Epithelial cell of proximal tubule (primary cell): ENCODE measurements at regions not wholly inside any gene's neighbourhood (a gene's known extent, or its start where the extent isn't known, plus 50 kb on each side); places are given as distances from the start of the nearest gene placed in this dataset.

ENCODE experiments used
- DNase-seq: peaks from one replicate; pipeline ENCODE4 v3.0.0-alpha.2; 2011; ENCODE audit warnings: low read depth
- H3K4me3 ChIP-seq: 2 replicates; pipeline ENCODE4 v1.5.1; 2011; ENCODE audit warnings: low read depth, mild to moderate bottlenecking, low read length
- TF ChIP-seq, protein P1 (sequence below): conservative IDR thresholded peaks from 2 replicates; pipeline ENCODE4 v1.5.1; 2012; ENCODE audit warnings: low read depth, mild to moderate bottlenecking, low read length

DNA sequence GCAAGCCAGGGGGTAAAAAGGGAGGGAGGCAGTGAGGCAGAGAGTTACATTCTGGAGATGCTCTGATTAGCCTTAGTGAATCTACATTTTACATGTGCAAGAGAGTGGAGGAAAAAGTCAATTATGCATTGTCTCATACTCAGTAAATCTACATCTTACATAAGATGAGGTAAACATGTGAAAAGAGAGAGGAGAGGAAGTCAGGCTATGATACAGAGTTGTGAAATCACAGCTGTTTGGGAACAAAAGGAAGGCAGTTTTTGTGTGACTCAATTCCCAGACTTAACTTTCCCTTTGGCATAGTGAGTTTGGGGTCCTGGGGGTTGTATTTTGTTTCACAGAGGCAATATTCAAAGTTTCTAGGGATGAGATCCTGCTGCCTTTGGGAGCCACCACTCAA lies 67.8 kb downstream of the GP2 start:
- no peak overlapping the region for H3K4me3 ChIP-seq
- TF ChIP-seq, protein P1, sequence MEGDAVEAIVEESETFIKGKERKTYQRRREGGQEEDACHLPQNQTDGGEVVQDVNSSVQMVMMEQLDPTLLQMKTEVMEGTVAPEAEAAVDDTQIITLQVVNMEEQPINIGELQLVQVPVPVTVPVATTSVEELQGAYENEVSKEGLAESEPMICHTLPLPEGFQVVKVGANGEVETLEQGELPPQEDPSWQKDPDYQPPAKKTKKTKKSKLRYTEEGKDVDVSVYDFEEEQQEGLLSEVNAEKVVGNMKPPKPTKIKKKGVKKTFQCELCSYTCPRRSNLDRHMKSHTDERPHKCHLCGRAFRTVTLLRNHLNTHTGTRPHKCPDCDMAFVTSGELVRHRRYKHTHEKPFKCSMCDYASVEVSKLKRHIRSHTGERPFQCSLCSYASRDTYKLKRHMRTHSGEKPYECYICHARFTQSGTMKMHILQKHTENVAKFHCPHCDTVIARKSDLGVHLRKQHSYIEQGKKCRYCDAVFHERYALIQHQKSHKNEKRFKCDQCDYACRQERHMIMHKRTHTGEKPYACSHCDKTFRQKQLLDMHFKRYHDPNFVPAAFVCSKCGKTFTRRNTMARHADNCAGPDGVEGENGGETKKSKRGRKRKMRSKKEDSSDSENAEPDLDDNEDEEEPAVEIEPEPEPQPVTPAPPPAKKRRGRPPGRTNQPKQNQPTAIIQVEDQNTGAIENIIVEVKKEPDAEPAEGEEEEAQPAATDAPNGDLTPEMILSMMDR, result no peak
- DNase-seq, result no peak

DNA sequence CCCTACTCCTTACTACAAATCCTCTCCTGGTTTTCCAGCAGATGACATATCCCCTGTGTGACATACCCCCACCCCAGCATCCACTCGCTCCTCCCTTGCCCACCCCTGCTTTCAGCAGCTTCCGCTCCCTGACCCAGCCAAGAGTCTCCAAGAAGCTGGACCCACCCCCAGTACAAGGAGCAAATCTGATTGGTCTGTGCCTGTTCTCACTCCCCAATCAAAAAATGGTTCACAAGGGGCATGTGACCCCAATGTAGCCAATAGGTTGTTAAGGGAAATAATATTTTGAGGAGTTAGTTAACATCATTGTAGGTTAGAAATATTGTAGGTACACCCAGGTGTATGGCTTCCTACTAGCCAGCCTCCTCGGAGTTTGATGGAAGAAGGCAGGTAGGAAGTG lies 70.1 kb downstream of the GP2 start:
- no peak overlapping the region for H3K4me3 ChIP-seq
- DNase-seq, result no peak
- TF ChIP-seq, protein P1, result no peak

DNA sequence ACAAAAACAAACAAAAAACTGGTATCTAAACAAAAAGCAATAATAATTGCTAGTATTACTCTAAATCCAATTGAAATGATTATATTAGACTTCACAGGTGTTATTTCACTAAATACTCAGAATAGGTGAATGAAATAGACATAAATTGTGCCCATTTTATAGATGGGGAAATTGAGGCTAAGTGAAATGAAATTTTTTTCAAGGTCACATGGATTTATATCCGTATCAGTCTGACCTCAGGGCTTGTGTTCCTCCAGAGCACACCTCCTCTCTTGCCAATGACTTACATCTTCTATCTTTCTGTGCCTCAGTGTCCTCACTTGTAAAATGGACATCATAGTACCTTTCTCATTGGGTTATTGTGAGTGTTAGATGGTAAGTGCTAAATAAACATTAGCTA lies 72.3 kb downstream of the GP2 start:
- TF ChIP-seq, protein P1, result no peak
- no peak overlapping the region for H3K4me3 ChIP-seq
- DNase-seq, result no peak

DNA sequence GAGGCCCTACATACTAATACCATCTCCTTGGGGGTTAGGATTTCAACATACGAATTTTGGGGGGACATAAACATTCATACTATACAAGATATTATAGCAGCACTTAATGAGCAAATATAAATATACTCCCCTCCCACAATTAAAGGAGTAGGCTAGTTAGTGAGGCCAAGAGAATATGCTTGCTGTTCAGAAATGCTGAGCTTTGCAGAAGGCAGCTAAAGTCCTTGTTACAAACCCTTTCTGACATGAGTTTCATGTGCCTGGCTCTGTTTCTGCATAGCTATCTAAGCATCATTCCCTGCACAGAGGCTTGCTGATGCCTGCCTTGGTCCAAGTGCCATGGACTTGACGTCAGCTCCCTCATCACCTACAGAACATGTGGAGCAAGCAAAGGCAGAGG lies 73.5 kb downstream of the GP2 start:
- no peak for DNase-seq
- TF ChIP-seq, protein P1, result no peak
- no peak overlapping the region for H3K4me3 ChIP-seq

DNA sequence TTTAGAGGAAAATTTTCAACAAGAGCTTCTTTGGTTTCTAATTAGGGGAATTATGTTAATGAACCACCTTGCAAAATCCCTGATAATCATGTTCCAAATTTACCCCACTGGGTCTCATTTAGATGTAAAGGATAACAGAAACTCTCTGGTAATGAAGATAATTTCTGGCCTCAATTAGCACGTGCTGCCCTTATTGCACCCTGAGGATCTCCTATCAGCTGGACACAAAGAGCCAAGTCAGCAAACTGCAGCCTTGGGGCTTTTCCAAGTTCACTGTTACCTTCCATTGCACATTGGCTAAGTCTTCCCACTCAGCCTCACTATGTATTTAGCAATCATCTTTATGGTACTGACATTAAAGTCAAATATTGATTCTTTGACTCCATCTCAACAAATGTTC lies 78.1 kb downstream of the GP2 start:
- H3K4me3 ChIP-seq, result no peak overlapping the region
- TF ChIP-seq, protein P1, result no peak
- no peak for DNase-seq

DNA sequence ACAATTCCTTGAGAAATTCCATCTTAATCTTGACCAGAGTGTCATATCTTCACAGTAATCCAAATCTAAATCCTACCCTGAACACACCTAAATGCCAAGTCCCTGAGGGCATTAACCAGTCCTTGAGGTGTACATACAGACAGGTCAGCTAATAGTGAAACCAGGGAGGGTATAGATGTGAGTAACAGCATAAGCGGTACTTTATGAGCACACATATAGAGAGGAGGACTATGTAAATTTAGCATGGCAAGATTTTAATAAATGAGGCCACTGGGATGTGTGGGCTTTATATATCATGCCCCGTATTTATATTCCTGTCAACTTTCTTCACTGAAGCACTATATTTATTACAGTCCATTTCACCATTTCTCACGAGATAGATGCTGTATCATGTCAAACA lies 80.2 kb downstream of the GP2 start:
- TF ChIP-seq, protein P1, result no peak
- no peak for DNase-seq
- H3K4me3 ChIP-seq, result no peak overlapping the region

DNA sequence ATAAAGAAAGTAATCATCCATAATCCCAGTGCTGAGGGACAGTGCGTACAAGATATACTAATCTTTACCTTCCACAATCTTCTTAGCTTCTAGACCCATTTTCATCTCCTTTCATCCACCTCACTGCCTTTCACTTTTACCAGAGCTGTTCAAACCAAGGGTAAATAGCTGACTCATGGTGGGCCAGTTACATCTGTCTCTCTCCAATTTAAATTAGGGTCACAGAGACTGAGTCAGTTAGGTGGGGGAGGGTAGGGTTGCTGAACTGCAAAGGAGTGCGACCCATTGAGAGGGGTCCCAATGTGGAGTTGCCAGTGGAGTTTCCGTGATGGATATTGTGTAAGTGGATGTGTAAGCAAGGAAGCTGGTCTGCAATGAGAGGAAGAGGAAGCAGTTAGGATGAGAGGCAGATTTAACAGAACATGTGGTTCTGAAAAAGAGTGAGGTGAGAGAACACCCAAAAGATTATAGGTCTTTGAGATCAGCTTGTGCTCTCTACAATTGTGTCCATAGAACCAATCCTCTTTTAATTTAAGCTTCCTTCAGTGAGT lies 83.5 kb downstream of the GP2 start:
- TF ChIP-seq, protein P1, result no peak
- H3K4me3 ChIP-seq, result no peak overlapping the region
- DNase-seq, result no peak
